ENCODE measurements at regions not wholly inside any gene's neighbourhood (a gene's known extent, or its start where the extent isn't known, plus 50 kb on each side); places are given as distances from the start of the nearest gene placed in this dataset.

DNA sequence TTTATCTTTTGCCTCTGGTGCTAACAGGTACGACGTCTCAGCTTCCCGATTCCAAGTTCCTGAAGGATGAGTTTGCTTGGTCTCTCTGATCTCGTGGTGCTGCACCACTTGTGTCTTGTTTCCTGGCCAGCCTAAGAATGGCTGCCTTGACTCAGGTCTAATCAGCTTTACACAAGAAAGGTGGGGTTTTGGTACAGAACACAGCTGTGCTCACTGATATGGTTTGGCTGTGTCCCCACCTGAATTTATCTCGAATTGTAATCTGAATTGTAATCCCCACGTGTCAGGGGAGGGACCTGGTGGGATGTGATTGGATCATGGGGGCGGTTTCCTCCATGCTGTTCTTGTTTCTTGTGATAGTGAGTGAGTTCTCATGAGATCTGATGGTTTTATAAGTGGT lies 305.3 kb upstream of the NOCT start:
- no peaks in the 10 kb centered on the region for H3K36me3 ChIP-seq (ENCODE audit: control insufficient read depth, insufficient read depth, low read length)
- no peak overlapping the region for H3K9ac ChIP-seq (ENCODE audit: low read length)
- peaks cover 2% of the 10 kb centered on the region for H3K27me3 ChIP-seq (ENCODE audit: control insufficient read depth, insufficient read depth, low read length)
- no peaks in the 10 kb centered on the region for H3K9me3 ChIP-seq (ENCODE audit: control insufficient read depth, low read length)
- no peak overlapping the region for H3K4me3 ChIP-seq (ENCODE audit: low read length)
- H3K4me1 ChIP-seq (ENCODE audit: control insufficient read depth, insufficient read depth, low read length) = no peaks in the 10 kb centered on the region

DNA sequence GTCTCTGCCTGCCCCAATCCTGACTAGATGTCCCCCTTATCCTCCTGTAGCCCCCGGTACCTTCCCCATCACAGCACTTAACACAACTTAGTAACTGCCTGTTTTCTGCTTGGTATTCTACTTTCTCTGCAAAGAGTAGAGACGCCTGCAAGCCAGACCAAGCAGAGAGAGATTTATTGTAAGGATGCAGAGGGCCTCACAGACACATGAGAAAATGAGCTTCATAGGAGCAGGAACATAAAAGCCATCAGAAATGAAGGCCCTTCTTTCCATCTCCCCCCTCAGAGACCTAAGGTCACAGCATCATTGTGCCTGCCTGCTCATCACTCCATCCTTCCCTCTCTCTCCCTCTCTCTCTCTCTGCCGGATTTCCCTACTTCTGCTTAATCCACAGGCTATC lies 305.7 kb upstream of the NOCT start:
- H3K4me1 ChIP-seq (ENCODE audit: control insufficient read depth, insufficient read depth, low read length) = no peaks in the 10 kb centered on the region
- no peaks in the 10 kb centered on the region for H3K9me3 ChIP-seq (ENCODE audit: control insufficient read depth, low read length)
- no peak overlapping the region for H3K4me3 ChIP-seq (ENCODE audit: low read length)
- H3K36me3 ChIP-seq (ENCODE audit: control insufficient read depth, insufficient read depth, low read length) = no peaks in the 10 kb centered on the region
- H3K27me3 ChIP-seq (ENCODE audit: control insufficient read depth, insufficient read depth, low read length) = peaks cover 2% of the 10 kb centered on the region
- no peak overlapping the region for H3K9ac ChIP-seq (ENCODE audit: low read length)

DNA sequence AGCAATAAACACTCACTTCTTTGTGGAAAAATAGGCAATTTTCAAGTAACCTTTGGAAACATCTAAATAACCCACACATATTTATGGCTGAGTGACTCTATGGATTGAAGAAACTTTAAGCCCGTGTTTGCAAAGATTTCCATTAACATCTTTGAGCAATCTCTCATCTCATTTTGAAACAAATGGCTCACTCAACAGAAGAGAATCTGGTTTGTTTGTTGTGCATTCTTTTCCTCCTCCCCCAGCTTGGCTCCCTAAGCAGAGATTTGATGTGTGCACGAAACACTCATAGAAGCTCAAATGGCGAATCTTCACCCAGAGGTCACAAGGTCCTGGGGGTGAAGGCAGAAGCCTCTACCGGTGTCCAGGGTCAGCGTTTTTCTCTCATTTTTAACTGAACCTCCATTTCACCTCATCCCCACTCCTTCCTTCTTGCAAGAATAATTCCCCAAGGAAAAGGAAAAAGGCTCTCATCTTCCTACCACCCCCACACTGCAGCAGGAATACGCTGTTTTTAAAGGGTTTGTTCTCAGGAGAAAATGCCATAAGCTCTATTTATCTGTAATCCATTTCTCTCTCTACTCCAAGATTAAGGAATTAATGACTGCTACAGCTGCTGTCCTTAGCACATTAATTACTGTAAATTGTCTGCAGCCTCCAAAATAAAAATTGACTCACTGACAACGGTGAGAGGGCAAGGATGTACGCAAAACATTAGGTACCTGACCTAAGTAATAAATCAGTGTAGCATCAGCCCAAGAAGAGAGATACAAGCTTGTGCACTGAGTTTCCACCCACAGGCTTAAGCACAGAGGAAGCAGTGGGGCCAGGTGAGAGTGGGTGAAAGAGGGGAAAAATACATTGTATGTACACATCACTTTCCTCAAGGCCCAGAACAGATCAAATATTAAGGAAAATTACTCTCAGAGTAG lies 307.6 kb upstream of the NOCT start:
- Histone ChIP-seq H3K27me3 (ENCODE audit: control insufficient read depth, insufficient read depth, low read length) (peaks cover 2% of the 10 kb centered on the region), H3K36me3 (ENCODE audit: control insufficient read depth, insufficient read depth, low read length) (no peaks in the 10 kb centered on the region), H3K4me1 (ENCODE audit: control insufficient read depth, insufficient read depth, low read length) (no peaks in the 10 kb centered on the region), H3K4me3 (ENCODE audit: low read length) (no peak overlapping the region), H3K9ac (ENCODE audit: low read length) (no peak overlapping the region), H3K9me3 (ENCODE audit: control insufficient read depth, low read length) (no peaks in the 10 kb centered on the region)

DNA sequence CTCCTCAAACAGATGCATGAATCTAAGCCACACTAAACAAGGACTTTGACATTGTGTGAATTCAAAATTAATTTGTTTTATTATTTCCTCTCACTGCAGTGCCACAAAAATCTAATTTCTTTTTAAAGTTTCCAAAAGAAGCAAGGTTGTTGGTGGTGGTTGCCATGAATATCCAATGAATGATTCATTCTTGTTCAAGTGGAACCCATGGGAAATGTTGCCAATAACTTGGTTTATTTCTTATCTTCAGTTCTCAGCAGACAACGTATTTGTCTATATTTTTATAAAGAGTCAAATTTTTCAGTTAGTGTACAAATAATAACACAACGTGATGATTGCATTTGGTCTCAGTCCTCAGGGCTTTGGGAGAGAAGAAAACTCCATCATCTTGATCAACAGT lies 309.4 kb upstream of the NOCT start:
- Histone ChIP-seq H3K4me3 (ENCODE audit: low read length) (no peak overlapping the region), H3K9me3 (ENCODE audit: control insufficient read depth, low read length) (no peaks in the 10 kb centered on the region), H3K9ac (ENCODE audit: low read length) (no peak overlapping the region), H3K4me1 (ENCODE audit: control insufficient read depth, insufficient read depth, low read length) (no peaks in the 10 kb centered on the region), H3K27me3 (ENCODE audit: control insufficient read depth, insufficient read depth, low read length) (peaks cover 2% of the 10 kb centered on the region), H3K36me3 (ENCODE audit: control insufficient read depth, insufficient read depth, low read length) (no peaks in the 10 kb centered on the region)

DNA sequence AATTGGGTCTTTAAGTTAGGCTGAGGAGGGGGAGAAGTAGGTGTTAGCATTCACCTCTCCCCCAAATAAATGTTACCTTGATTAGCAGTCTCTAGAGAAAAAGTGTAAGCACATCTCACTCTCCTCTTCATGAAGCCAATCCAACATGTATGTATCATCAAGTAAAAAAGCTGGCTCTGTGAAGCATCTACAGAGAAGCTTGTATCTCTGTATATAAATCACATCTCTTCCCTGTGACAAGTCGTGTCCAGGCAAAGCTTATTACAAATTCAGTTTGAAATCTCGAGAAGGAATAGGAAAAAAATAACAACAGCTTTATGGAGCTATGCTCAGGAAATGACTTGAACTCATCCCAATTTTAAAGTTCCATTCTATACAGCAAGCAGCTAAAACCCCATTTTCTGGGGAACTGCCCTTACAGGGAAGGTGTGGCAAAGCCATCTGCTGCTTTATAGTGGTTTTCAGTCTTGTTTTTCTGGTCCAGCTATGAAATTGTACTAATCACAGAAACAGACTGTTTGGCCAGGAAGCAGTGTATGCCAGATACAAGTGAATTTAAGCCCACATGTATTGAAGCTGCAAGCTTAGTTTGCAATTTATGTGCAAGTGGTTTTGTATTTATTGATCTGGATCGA lies 313.3 kb upstream of the NOCT start:
- H3K9ac ChIP-seq (ENCODE audit: low read length) = no peak overlapping the region
- H3K4me1 ChIP-seq (ENCODE audit: control insufficient read depth, insufficient read depth, low read length) = no peaks in the 10 kb centered on the region
- no peak overlapping the region for H3K4me3 ChIP-seq (ENCODE audit: low read length)
- no peaks in the 10 kb centered on the region for H3K9me3 ChIP-seq (ENCODE audit: control insufficient read depth, low read length)
- no peaks in the 10 kb centered on the region for H3K27me3 ChIP-seq (ENCODE audit: control insufficient read depth, insufficient read depth, low read length)
- H3K36me3 ChIP-seq (ENCODE audit: control insufficient read depth, insufficient read depth, low read length) = no peaks in the 10 kb centered on the region

DNA sequence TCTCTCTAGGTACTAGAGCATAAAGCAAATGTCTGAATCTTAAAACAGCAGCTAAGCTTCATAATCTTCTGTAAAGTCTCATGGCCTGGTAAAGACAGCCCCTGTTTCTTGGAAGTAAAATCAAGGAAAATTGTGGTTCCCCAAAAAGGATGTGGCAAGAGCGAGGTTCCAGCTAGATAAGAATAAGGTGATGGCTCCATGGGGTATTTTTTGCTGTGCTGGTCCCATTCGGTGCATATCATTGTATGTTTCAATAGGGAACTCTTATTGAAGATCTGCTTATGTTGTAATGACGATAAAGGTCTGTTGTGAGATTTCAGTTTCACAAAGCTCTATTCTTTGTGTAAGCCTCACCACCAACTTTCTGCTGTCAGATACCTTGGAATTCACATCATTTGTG lies 316.9 kb upstream of the NOCT start:
- Histone ChIP-seq H3K9ac (ENCODE audit: low read length) (no peak overlapping the region), H3K9me3 (ENCODE audit: control insufficient read depth, low read length) (no peaks in the 10 kb centered on the region), H3K36me3 (ENCODE audit: control insufficient read depth, insufficient read depth, low read length) (no peaks in the 10 kb centered on the region), H3K4me1 (ENCODE audit: control insufficient read depth, insufficient read depth, low read length) (peaks cover 7% of the 10 kb centered on the region), H3K4me3 (ENCODE audit: low read length) (no peak overlapping the region), H3K27me3 (ENCODE audit: control insufficient read depth, insufficient read depth, low read length) (peaks cover under 1% of the 10 kb centered on the region)

DNA sequence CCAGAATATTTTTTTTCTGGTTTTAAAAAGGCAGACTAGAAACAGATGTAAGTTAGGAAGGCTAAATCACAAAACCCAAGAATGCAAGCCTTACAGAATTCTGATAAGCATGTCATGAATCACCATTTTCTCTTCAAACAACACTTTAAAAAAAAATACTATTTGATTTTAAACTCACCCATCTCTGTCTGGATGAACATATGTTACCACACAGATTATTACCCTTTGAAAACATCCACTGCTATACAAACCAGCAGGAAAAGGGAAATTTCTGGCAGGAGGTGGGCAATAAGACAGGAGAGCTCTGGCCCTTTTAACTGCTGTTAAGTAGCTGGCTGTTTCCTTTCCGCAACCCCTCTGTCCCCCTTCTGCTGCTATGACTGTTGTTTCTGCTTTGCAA lies 317.7 kb upstream of the NOCT start:
- Histone ChIP-seq H3K4me1 (ENCODE audit: control insufficient read depth, insufficient read depth, low read length) (peaks cover 7% of the 10 kb centered on the region), H3K27me3 (ENCODE audit: control insufficient read depth, insufficient read depth, low read length) (peaks cover 6% of the 10 kb centered on the region), H3K9ac (ENCODE audit: low read length) (no peak overlapping the region), H3K36me3 (ENCODE audit: control insufficient read depth, insufficient read depth, low read length) (no peaks in the 10 kb centered on the region), H3K4me3 (ENCODE audit: low read length) (no peak overlapping the region), H3K9me3 (ENCODE audit: control insufficient read depth, low read length) (no peaks in the 10 kb centered on the region)

DNA sequence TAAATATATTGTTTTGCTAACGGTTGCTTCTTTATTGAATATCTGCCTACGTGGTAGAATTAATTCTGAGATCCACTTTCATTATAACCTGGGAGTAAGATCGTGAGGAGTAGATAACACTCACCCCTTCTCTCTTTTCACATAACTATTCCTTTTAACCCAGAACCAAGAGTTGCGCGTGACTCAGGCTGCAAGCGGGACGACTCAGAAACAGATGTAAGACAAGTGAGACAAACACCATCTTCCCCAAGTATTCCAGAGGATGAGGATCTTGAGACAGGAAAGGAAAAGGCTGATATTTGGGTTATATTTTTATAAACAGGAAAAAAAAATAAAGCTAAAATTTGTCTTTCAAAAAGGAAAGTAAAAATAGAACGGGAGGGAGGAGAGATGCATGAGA lies 318.8 kb upstream of the NOCT start:
- Histone ChIP-seq H3K4me1 (ENCODE audit: control insufficient read depth, insufficient read depth, low read length) (peaks cover 7% of the 10 kb centered on the region), H3K9me3 (ENCODE audit: control insufficient read depth, low read length) (no peaks in the 10 kb centered on the region), H3K9ac (ENCODE audit: low read length) (no peak overlapping the region), H3K27me3 (ENCODE audit: control insufficient read depth, insufficient read depth, low read length) (peaks cover 6% of the 10 kb centered on the region), H3K36me3 (ENCODE audit: control insufficient read depth, insufficient read depth, low read length) (no peaks in the 10 kb centered on the region), H3K4me3 (ENCODE audit: low read length) (no peak overlapping the region)

DNA sequence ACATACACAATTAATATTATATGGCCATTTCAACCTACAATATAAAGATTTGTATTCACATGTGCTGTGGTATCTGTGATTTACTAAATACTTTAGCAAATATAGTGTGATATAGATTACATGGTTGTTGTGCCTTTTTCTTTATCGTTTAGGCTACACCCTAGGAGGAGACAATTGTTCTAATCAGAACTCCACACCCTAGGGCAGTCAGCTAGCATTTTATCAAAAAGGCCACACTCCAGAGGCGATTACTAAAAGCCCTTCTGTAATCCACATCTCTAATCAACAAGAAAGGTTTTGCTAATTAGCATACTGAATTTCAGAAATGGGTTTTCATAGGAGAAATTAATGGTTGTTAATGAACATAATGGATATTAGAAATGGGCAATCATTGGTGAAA lies 319.5 kb upstream of the NOCT start:
- no peak overlapping the region for H3K9ac ChIP-seq (ENCODE audit: low read length)
- peaks cover 7% of the 10 kb centered on the region for H3K4me1 ChIP-seq (ENCODE audit: control insufficient read depth, insufficient read depth, low read length)
- no peak overlapping the region for H3K4me3 ChIP-seq (ENCODE audit: low read length)
- H3K27me3 ChIP-seq (ENCODE audit: control insufficient read depth, insufficient read depth, low read length) = peaks cover 6% of the 10 kb centered on the region
- no peaks in the 10 kb centered on the region for H3K9me3 ChIP-seq (ENCODE audit: control insufficient read depth, low read length)
- H3K36me3 ChIP-seq (ENCODE audit: control insufficient read depth, insufficient read depth, low read length) = no peaks in the 10 kb centered on the region

DNA sequence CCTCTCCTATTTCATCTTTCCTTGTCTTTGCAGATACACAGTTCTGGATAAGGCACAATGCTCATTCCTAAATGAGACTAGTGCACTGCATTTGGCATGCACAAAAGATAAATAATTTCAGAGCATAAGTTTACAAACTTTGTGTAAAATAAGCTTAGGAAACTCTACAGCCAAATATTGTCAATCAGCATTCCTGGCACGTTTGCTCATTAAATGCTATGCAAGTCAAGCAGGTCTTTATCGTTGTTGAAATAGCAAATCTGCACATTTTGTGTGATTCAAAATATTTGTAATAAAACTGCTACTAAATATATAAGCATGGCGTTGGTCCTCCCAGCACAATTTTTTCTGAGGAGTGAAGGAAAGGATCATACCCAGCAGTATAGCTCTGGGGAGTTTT lies 322.1 kb upstream of the NOCT start:
- no peaks in the 10 kb centered on the region for H3K36me3 ChIP-seq (ENCODE audit: control insufficient read depth, insufficient read depth, low read length)
- H3K27me3 ChIP-seq (ENCODE audit: control insufficient read depth, insufficient read depth, low read length) = peaks cover 6% of the 10 kb centered on the region
- no peak overlapping the region for H3K9ac ChIP-seq (ENCODE audit: low read length)
- H3K4me1 ChIP-seq (ENCODE audit: control insufficient read depth, insufficient read depth, low read length) = peaks cover 7% of the 10 kb centered on the region
- H3K9me3 ChIP-seq (ENCODE audit: control insufficient read depth, low read length) = no peaks in the 10 kb centered on the region
- no peak overlapping the region for H3K4me3 ChIP-seq (ENCODE audit: low read length)

DNA sequence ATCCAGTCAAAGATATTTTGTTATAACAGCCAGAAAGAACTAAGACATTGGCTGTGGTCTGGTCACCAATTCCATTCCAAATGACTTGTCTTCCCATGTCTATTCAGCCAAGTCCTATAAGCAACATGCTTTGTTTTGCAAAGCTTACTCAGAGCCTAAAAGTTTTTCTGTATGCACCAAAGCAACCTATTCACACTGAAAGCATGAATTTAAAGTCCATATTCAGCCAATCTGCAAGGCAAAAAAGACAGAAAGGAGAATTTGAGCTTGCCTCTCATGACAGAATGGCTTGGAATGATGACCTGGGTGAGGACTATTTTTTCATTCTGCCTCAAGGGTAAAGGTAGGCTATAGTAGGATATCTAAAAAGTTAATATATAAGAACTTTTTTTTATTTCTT lies 323.2 kb upstream of the NOCT start:
- peaks cover 6% of the 10 kb centered on the region for H3K27me3 ChIP-seq (ENCODE audit: control insufficient read depth, insufficient read depth, low read length)
- no peak overlapping the region for H3K4me3 ChIP-seq (ENCODE audit: low read length)
- peaks cover 7% of the 10 kb centered on the region for H3K4me1 ChIP-seq (ENCODE audit: control insufficient read depth, insufficient read depth, low read length)
- H3K9ac ChIP-seq (ENCODE audit: low read length) = no peak overlapping the region
- H3K36me3 ChIP-seq (ENCODE audit: control insufficient read depth, insufficient read depth, low read length) = no peaks in the 10 kb centered on the region
- no peaks in the 10 kb centered on the region for H3K9me3 ChIP-seq (ENCODE audit: control insufficient read depth, low read length)

DNA sequence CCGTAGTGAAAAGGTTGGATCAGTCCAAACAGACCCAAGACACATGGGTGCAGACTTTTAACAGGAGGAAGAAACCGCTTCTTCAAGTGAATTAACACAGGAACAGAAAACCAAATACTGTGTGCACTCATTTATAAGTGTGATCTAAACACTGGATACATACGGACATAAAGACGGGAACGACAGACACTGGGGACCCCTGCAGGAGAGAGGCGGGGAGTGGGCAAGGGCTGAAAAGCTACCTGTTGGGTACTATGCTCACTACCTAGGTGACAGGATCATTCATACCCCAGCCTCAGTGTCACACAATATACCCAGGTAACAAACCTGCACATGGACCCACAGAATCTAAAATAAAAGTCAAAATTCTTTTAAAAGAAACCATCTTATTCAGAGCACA lies 326.0 kb upstream of the NOCT start:
- H3K36me3 ChIP-seq (ENCODE audit: control insufficient read depth, insufficient read depth, low read length) = no peaks in the 10 kb centered on the region
- H3K4me1 ChIP-seq (ENCODE audit: control insufficient read depth, insufficient read depth, low read length) = peaks cover 3% of the 10 kb centered on the region
- no peaks in the 10 kb centered on the region for H3K9me3 ChIP-seq (ENCODE audit: control insufficient read depth, low read length)
- no peak overlapping the region for H3K9ac ChIP-seq (ENCODE audit: low read length)
- peaks cover 6% of the 10 kb centered on the region for H3K27me3 ChIP-seq (ENCODE audit: control insufficient read depth, insufficient read depth, low read length)
- no peak overlapping the region for H3K4me3 ChIP-seq (ENCODE audit: low read length)
